K562 (cell line): ENCODE measurements at regions not wholly inside any gene's neighbourhood (a gene's known extent, or its start where the extent isn't known, plus 50 kb on each side); places are given as distances from the start of the nearest gene placed in this dataset.

Source experiments
- ATAC-seq: fragments of 200-7000 bp; cut with Tn5 transposase; 3 replicates; pipeline ENCODE4 v1.9.1; 2020; ENCODE audit warnings: moderate library complexity
- BruUV-seq: library from RNA; stranded (reverse); fragments of 400-500 nt; replicated peaks from 2 replicates; lab custom pipeline; 2021; lab: Mats Ljungman, UMichigan
- CTCF ChIA-PET: fragments of 300-600 bp; formaldehyde crosslinking; extraction: SDS; loops from one replicate; lab custom pipeline; 2021; ENCODE audit warnings: low intra/inter-chr PET ratio; lab: Yijun Ruan, JAX
- POLR2A ChIA-PET: fragments of 300-600, 350-650 bp; sonication (Branson Sonifier 250); formaldehyde crosslinking; extraction: SDS; loops from one replicate; lab custom pipeline; 2021; ENCODE audit warnings: antibody characterized with exemption, inconsistent platforms; lab: Yijun Ruan, JAX
- DNase-seq, 4 experiments: peaks; one replicate each; pipeline versions ENCODE4 v3.0.0 to v3.0.0-alpha.2; 2011 to 2018; ENCODE audit warnings: low spot score in 3 of 4, mixed read lengths in 3 of 4; ENCODE audit errors: extremely low read depth in 1 of 4
- FAIRE-seq: peaks from 2 replicates; lab custom pipeline; 2011; peaks lifted over from hg19 to GRCh38; lab: Jason Lieb, UNC
- H2AFZ ChIP-seq: 2 replicates; pipeline ENCODE4 v1.6.0; 2011; ENCODE audit warnings: low read depth, low read length, control low read depth, inconsistent platforms
- H3K27ac ChIP-seq: fragments of 200-600 bp; 3 replicates; pipeline ENCODE4 v1.8.0; 2011; ENCODE audit warnings: low read depth, mild to moderate bottlenecking, control low read depth, inconsistent platforms, low read length, moderate library complexity, mixed read lengths; ENCODE audit errors: extremely low read depth
- H3K27me3 ChIP-seq, 2 experiments: fragments of 300-600 bp in 1 of 2; 2 replicates in 1 of 2; 3 replicates in 1 of 2; pipeline versions ENCODE4 v1.6.0 to v1.8.0; 2011; ENCODE audit warnings: inconsistent platforms in 2 of 2, low read length in 2 of 2, mild to moderate bottlenecking in 1 of 2, mixed read lengths in 1 of 2, moderate library complexity in 1 of 2; ENCODE audit not compliant: control insufficient read depth in 2 of 2, insufficient read depth in 2 of 2
- H3K36me3 ChIP-seq: fragments of 300-600 bp; 3 replicates; pipeline ENCODE4 v1.8.0; 2011; ENCODE audit warnings: mild to moderate bottlenecking, low read length, inconsistent platforms; ENCODE audit not compliant: control insufficient read depth, insufficient read depth
- H3K4me1 ChIP-seq, 2 experiments: fragments of 200-600 bp in 1 of 2; replicated peaks in 1 of 2; 2 replicates in 1 of 2; 3 replicates in 1 of 2; pipeline versions ENCODE4 v1.5.1 to v1.8.0; 2011; ENCODE audit warnings: inconsistent platforms in 2 of 2, low read length in 2 of 2, mild to moderate bottlenecking in 1 of 2, mixed read lengths in 1 of 2, moderate library complexity in 1 of 2; ENCODE audit not compliant: control insufficient read depth in 2 of 2, insufficient read depth in 2 of 2
- H3K4me2 ChIP-seq: 2 replicates; pipeline ENCODE4 v1.6.1; 2011; ENCODE audit warnings: low read length, control low read depth, inconsistent platforms, mixed read lengths; ENCODE audit not compliant: insufficient read depth
- H3K4me3 ChIP-seq: fragments of 200-600 bp; sonication (generic), shearing (Covaris generic); 2 replicates; pipeline ENCODE4 v1.5.1; 2016; ENCODE audit warnings: control low read depth, inconsistent platforms
- H3K79me2 ChIP-seq: fragments of 200-600 bp; 3 replicates; pipeline ENCODE4 v1.8.0; 2011; ENCODE audit warnings: low read length, inconsistent platforms; ENCODE audit not compliant: control insufficient read depth, insufficient read depth
- H3K9ac ChIP-seq, 2 experiments: 2 replicates each; pipeline versions ENCODE4 v1.6.0 to v1.6.1; 2011; ENCODE audit warnings: low read depth in 2 of 2, low read length in 2 of 2, control low read depth in 1 of 2, inconsistent platforms in 1 of 2, mild to moderate bottlenecking in 1 of 2, mixed read lengths in 1 of 2; ENCODE audit not compliant: insufficient read depth in 1 of 2
- H3K9me1 ChIP-seq: one replicate; pipeline ENCODE4 v1.6.0; 2011; ENCODE audit warnings: inconsistent platforms, mild to moderate bottlenecking, low read length, moderate library complexity; ENCODE audit not compliant: control insufficient read depth, insufficient read depth
- H3K9me3 ChIP-seq: replicated peaks from 2 replicates; pipeline ENCODE4 v1.5.1; 2011; ENCODE audit warnings: low read depth, low read length, inconsistent platforms; ENCODE audit not compliant: control insufficient read depth, insufficient read depth
- H4K20me1 ChIP-seq: replicated peaks from 2 replicates; pipeline ENCODE4 v1.6.1; 2011; ENCODE audit warnings: low read length, inconsistent platforms, mixed read lengths; ENCODE audit not compliant: control insufficient read depth, insufficient read depth
- ARHGAP35 ChIP-seq: fragments of 450-650 bp; IDR thresholded peaks from 2 replicates; pipeline ENCODE4 v1.6.1; 2018; ENCODE audit not compliant: partially characterized antibody
- CBFA2T2 ChIP-seq: fragments of 450-650 bp; conservative IDR thresholded peaks from 2 replicates; pipeline ENCODE4 v1.6.1; 2017; ENCODE audit warnings: mild to moderate bottlenecking
- ELF1 ChIP-seq: fragments of 200-800 bp; sonication (Bioruptor generic); IDR thresholded peaks from 2 replicates; pipeline ENCODE4 v1.6.1; 2016; ENCODE audit warnings: missing genetic modification characterization, missing compliant biosample characterization
- FOXA1 ChIP-seq: fragments of 450-650 bp; IDR thresholded peaks from 2 replicates; pipeline ENCODE4 v1.6.1; 2016; ENCODE audit warnings: mild to moderate bottlenecking, borderline replicate concordance
- IFI16 ChIP-seq: fragments of 250-450 bp; sonication (Bioruptor Pico); IDR thresholded peaks from 2 replicates; pipeline ENCODE4 v2.1.2; 2022; ENCODE audit warnings: mild to moderate bottlenecking, inconsistent platforms
- NELFE ChIP-seq: IDR thresholded peaks from 2 replicates; pipeline ENCODE4 v1.6.1; 2011; ENCODE audit warnings: mild to moderate bottlenecking; ENCODE audit not compliant: insufficient read depth, insufficient read length
- NONO ChIP-seq, 2 experiments: fragments of 200-400 bp in 1 of 2; fragments of 450-650 bp in 1 of 2; formaldehyde crosslinking in 1 of 2; IDR thresholded peaks; 2 replicates each; pipeline ENCODE4 v1.6.1; 2017; ENCODE audit warnings: low read depth in 2 of 2, mild to moderate bottlenecking in 2 of 2, moderate library complexity in 2 of 2, low read length in 1 of 2
- PRMT5 ChIP-seq: sonication (generic); formaldehyde crosslinking; IDR thresholded peaks from 2 replicates; pipeline ENCODE4 v1.5.0; 2020; ENCODE audit warnings: missing genetic modification reagents
- RHOXF2B ChIP-seq: fragments of 250-450 bp; sonication (Bioruptor Pico); conservative IDR thresholded peaks from 2 replicates; pipeline ENCODE4 v1.5.1; 2021
- SMC3 ChIP-seq: conservative IDR thresholded peaks from 2 replicates; pipeline ENCODE4 v1.6.1; 2011; ENCODE audit warnings: low read depth, low read length, improper control_type of control experiment; ENCODE audit not compliant: insufficient read depth
- TAF9B ChIP-seq: fragments of 450-650 bp; IDR thresholded peaks from 2 replicates; pipeline ENCODE4 v1.6.1; 2018; ENCODE audit warnings: mild to moderate bottlenecking; ENCODE audit not compliant: partially characterized antibody
- TEAD1 ChIP-seq, 2 experiments: fragments of 450-650 bp in 1 of 2; sonication (generic) in 1 of 2; formaldehyde crosslinking; IDR thresholded peaks; 2 replicates each; pipeline versions ENCODE4 v1.4.0 to v1.8.0; 2020 to 2022; ENCODE audit warnings: mild to moderate bottlenecking in 2 of 2, missing genetic modification reagents in 1 of 2
- ZNF165 ChIP-seq: fragments of 250-450 bp; sonication (Bioruptor Pico); IDR thresholded peaks from 2 replicates; pipeline ENCODE4 v1.4.0; 2020; ENCODE audit warnings: borderline replicate concordance
- ZNF239 ChIP-seq: fragments of 250-450 bp; sonication (Bioruptor Pico); IDR thresholded peaks from 2 replicates; pipeline ENCODE4 v1.4.0; 2020; ENCODE audit warnings: mild to moderate bottlenecking
- ZNF766 ChIP-seq: fragments of 200-800 bp; sonication (Bioruptor generic); conservative IDR thresholded peaks from 2 replicates; pipeline ENCODE4 v1.6.1; 2016; ENCODE audit warnings: missing genetic modification characterization, missing compliant biosample characterization
- WGBS: fragments of 100-300 bp; shearing (Covaris generic); methylation state at CpG from one replicate; pipeline ENCODE4 v1.1.6; 2016; ENCODE audit warnings: low coverage, mixed read lengths; ENCODE audit not compliant: insufficient coverage; ENCODE audit errors: missing lambda C conversion rate; 5-methylcytosine and 5-hydroxymethylcytosine counted together
- in situ Hi-C: fragments of 300-500 bp; cut with MboI; formaldehyde crosslinking; loops from 4 replicates; pipeline ENCODE4 v1.15.0; 2018; ENCODE audit warnings: inconsistent platforms, mixed read lengths
- intact Hi-C: fragments of 100-400 bp; cut with micrococcal nuclease; formaldehyde crosslinking; loops from 2 replicates; pipeline ENCODE4 v1.14.2; 2022
- TF ChIP-seq, protein P1 (sequence below): fragments of 450-650 bp; formaldehyde crosslinking; IDR thresholded peaks from 2 replicates; pipeline ENCODE4 v1.4.0; 2022; ENCODE audit warnings: mild to moderate bottlenecking, moderate library complexity
- TF ChIP-seq, protein P2 (sequence below): fragments of 450-650 bp; IDR thresholded peaks from 2 replicates; pipeline ENCODE4 v1.6.1; 2016; ENCODE audit warnings: antibody characterized with exemption
- TF ChIP-seq, protein P3 (sequence below): sonication (generic); formaldehyde crosslinking; IDR thresholded peaks from 2 replicates; pipeline ENCODE4 v1.8.0; 2023; ENCODE audit warnings: mild to moderate bottlenecking, missing genetic modification reagents

DNA sequence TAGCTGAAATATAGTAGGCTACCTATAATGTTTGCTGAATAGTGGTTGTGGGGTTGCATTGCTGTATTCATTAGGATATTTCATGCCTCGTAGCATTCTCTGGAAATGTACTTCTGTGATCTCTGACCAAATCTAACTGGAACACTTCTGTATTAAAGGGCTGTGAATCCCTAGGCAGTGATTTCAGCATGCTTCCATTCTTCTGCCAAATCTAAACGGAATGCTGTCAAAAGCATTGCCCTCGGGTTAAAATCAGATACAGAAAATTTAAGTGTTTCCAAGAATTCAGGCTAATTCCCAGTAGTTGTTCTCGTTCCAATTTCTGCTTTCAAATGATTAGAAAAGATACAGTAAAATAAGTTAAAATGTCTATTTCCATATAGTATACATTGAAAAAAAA is 1847.5 kb upstream of the IGFBP7 start:
- TF ChIP-seq, protein P1, sequence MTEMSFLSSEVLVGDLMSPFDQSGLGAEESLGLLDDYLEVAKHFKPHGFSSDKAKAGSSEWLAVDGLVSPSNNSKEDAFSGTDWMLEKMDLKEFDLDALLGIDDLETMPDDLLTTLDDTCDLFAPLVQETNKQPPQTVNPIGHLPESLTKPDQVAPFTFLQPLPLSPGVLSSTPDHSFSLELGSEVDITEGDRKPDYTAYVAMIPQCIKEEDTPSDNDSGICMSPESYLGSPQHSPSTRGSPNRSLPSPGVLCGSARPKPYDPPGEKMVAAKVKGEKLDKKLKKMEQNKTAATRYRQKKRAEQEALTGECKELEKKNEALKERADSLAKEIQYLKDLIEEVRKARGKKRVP: no peak
- TF ChIP-seq FOXA1: no peak
- TF ChIP-seq RHOXF2B (CRISPR knock-in tag): no peak
- no peak for TF ChIP-seq IFI16 (CRISPR knock-in tag)
- TF ChIP-seq ZNF239: no peak
- TF ChIP-seq, protein P2, sequence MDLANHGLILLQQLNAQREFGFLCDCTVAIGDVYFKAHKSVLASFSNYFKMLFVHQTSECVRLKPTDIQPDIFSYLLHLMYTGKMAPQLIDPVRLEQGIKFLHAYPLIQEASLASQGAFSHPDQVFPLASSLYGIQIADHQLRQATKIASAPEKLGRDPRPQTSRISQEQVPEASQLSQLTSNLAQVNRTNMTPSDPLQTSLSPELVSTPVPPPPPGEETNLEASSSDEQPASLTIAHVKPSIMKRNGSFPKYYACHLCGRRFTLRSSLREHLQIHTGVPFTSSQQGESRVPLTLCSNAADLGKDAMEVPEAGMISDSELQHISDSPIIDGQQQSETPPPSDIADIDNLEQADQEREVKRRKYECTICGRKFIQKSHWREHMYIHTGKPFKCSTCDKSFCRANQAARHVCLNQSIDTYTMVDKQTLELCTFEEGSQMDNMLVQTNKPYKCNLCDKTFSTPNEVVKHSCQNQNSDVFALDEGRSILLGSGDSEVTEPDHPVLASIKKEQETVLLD: no peak
- TF ChIP-seq, protein P3, sequence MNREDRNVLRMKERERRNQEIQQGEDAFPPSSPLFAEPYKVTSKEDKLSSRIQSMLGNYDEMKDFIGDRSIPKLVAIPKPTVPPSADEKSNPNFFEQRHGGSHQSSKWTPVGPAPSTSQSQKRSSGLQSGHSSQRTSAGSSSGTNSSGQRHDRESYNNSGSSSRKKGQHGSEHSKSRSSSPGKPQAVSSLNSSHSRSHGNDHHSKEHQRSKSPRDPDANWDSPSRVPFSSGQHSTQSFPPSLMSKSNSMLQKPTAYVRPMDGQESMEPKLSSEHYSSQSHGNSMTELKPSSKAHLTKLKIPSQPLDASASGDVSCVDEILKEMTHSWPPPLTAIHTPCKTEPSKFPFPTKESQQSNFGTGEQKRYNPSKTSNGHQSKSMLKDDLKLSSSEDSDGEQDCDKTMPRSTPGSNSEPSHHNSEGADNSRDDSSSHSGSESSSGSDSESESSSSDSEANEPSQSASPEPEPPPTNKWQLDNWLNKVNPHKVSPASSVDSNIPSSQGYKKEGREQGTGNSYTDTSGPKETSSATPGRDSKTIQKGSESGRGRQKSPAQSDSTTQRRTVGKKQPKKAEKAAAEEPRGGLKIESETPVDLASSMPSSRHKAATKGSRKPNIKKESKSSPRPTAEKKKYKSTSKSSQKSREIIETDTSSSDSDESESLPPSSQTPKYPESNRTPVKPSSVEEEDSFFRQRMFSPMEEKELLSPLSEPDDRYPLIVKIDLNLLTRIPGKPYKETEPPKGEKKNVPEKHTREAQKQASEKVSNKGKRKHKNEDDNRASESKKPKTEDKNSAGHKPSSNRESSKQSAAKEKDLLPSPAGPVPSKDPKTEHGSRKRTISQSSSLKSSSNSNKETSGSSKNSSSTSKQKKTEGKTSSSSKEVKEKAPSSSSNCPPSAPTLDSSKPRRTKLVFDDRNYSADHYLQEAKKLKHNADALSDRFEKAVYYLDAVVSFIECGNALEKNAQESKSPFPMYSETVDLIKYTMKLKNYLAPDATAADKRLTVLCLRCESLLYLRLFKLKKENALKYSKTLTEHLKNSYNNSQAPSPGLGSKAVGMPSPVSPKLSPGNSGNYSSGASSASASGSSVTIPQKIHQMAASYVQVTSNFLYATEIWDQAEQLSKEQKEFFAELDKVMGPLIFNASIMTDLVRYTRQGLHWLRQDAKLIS: no peak
- TF ChIP-seq CBFA2T2: no peak
- no peak for TF ChIP-seq ZNF766 (CRISPR knock-in tag)
- no peak for TF ChIP-seq ELF1 (tag)
- no peak for TF ChIP-seq ZNF165 (CRISPR knock-in tag)
- TF ChIP-seq SMC3: no peak
- TF ChIP-seq PRMT5 (CRISPR knock-in tag): no peak
- no peak for TF ChIP-seq TEAD1 (CRISPR knock-in tag; IDR thresholded peaks at IDR 0.05)
- TF ChIP-seq NELFE: no peak
- no peak for TF ChIP-seq TAF9B
- no peak for TF ChIP-seq ARHGAP35
- TF ChIP-seq NONO (IDR thresholded peaks at IDR 0.05; ENCODE audit: low read depth in 2 of 2, low read length in 1 of 2): no peak
- DNase-seq (no peak), ATAC-seq (no peak), FAIRE-seq (no peak)
- no peak overlapping the region for H2AFZ ChIP-seq
- intact Hi-C loops: no loop called here
- no peaks in the 10 kb centered on the region for H3K79me2 ChIP-seq
- in situ Hi-C loops: no loop called here
- BruUV-seq: no TSS peak
- ChIA-PET CTCF (no interaction called here), POLR2A (no interaction called here)
- H3K36me3 ChIP-seq: no peaks in the 10 kb centered on the region
- H3K4me1 ChIP-seq: no peaks in the 10 kb centered on the region
- no peak overlapping the region for H3K9ac ChIP-seq
- H3K9me1 ChIP-seq: no peaks in the 10 kb centered on the region
- no peak overlapping the region for H3K4me2 ChIP-seq
- WGBS: 2% methylated on average over 4 of the region's 4 CpGs
- H3K27ac ChIP-seq: no peak overlapping the region
- no peaks in the 10 kb centered on the region for H4K20me1 ChIP-seq
- H3K27me3 ChIP-seq: no peaks in the 10 kb centered on the region
- no peaks in the 10 kb centered on the region for H3K9me3 ChIP-seq
- no peak overlapping the region for H3K4me3 ChIP-seq
